Upper lobe of left lung (tissue), 6 donors: ENCODE measurements at regions not wholly inside any gene's neighbourhood (a gene's known extent, or its start where the extent isn't known, plus 50 kb on each side); places are given as distances from the start of the nearest gene placed in this dataset.

ENCODE experiments used
- ATAC-seq, 2 donors: fragments of 200-7000 bp; cut with Tn5 transposase; one replicate each; pipeline ENCODE4 v1.9.1; 2022; ENCODE audit warnings: mild to moderate bottlenecking in 2 of 2, moderate library complexity in 2 of 2; ENCODE audit not compliant: low FRiP score in 2 of 2
- DNase-seq, 2 donors: peaks; one replicate each; pipeline ENCODE4 v3.0.0-alpha.2; 2019 to 2020
- H3K27ac ChIP-seq, 4 donors: fragments of 200-600 bp; sonication (generic); one replicate each; pipeline ENCODE4 v1.5.1; 2016 to 2019
- H3K27me3 ChIP-seq, 4 donors: fragments of 200-600 bp; sonication (generic); one replicate each; pipeline ENCODE4 v1.5.1; 2017 to 2019
- H3K36me3 ChIP-seq, 4 donors: fragments of 200-600 bp; sonication (generic); one replicate each; pipeline ENCODE4 v1.5.1; 2016 to 2019
- H3K4me1 ChIP-seq, 4 donors: fragments of 200-600 bp; sonication (generic); one replicate each; pipeline ENCODE4 v1.5.1; 2018 to 2019
- H3K4me3 ChIP-seq, 4 donors: fragments of 200-600 bp; sonication (generic); one replicate each; pipeline ENCODE4 v1.5.1; 2017 to 2019; ENCODE audit warnings: mild to moderate bottlenecking in 2 of 4, moderate library complexity in 1 of 4
- H3K9me3 ChIP-seq, 4 donors: fragments of 200-600 bp; sonication (generic); one replicate each; pipeline ENCODE4 v1.5.1; 2018 to 2019
- EP300 ChIP-seq, 4 donors: sonication (generic); formaldehyde crosslinking; IDR thresholded peaks; one replicate each; pipeline ENCODE4 v1.5.1; 2017; ENCODE audit warnings: antibody characterized with exemption in 4 of 4, control low read depth in 2 of 4
- POLR2A ChIP-seq, 4 donors: fragments of 450-650 bp; IDR thresholded peaks; one replicate each; pipeline ENCODE4 v1.5.1; 2016 to 2017; ENCODE audit warnings: antibody characterized with exemption in 4 of 4, mild to moderate bottlenecking in 2 of 4
- POLR2AphosphoS5 ChIP-seq, 2 donors: sonication (generic); formaldehyde crosslinking; IDR thresholded peaks; one replicate each; pipeline ENCODE4 v1.5.1; 2017; ENCODE audit warnings: antibody characterized with exemption in 2 of 2
- WGBS, 2 donors: methylation state at CpG; one replicate each; pipeline ENCODE4 v1.1.5; 2017 to 2018; 5-methylcytosine and 5-hydroxymethylcytosine counted together
- TF ChIP-seq, protein P1 (sequence below), 6 experiments: fragments of 450-650 bp in 4 of 6; fragments of 200-600 bp in 2 of 6; sonication (generic) in 2 of 6; IDR thresholded peaks; one replicate each; pipeline ENCODE4 v1.5.1; 2016 to 2019; ENCODE audit warnings: antibody characterized with exemption in 6 of 6
- donor health status: DM: no; HTN: no; CAD: no; lungs with moderate emphysema.
- donor health status: DM: no; HTN: yes; CAD: no; lungs with severe emphysema.

GRCh38 chr1:80056179-80056578 lies 1049.6 kb upstream of the ADGRL4 start:
- DNase-seq (no peak), ATAC-seq (no peak)
- Histone ChIP-seq H3K4me1 (no peaks in the 10 kb centered on the region), H3K9me3 (no peaks in the 10 kb centered on the region), H3K36me3 (no peaks in the 10 kb centered on the region), H3K4me3 (no peak overlapping the region), H3K27ac (no peak overlapping the region), H3K27me3 (no peaks in the 10 kb centered on the region)
- TF ChIP-seq POLR2A (IDR thresholded peaks at IDR 0.05) (no peak), POLR2AphosphoS5 (IDR thresholded peaks at IDR 0.05) (no peak), EP300 (IDR thresholded peaks at IDR 0.05) (no peak)
- TF ChIP-seq, protein P1, sequence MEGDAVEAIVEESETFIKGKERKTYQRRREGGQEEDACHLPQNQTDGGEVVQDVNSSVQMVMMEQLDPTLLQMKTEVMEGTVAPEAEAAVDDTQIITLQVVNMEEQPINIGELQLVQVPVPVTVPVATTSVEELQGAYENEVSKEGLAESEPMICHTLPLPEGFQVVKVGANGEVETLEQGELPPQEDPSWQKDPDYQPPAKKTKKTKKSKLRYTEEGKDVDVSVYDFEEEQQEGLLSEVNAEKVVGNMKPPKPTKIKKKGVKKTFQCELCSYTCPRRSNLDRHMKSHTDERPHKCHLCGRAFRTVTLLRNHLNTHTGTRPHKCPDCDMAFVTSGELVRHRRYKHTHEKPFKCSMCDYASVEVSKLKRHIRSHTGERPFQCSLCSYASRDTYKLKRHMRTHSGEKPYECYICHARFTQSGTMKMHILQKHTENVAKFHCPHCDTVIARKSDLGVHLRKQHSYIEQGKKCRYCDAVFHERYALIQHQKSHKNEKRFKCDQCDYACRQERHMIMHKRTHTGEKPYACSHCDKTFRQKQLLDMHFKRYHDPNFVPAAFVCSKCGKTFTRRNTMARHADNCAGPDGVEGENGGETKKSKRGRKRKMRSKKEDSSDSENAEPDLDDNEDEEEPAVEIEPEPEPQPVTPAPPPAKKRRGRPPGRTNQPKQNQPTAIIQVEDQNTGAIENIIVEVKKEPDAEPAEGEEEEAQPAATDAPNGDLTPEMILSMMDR (IDR thresholded peaks at IDR 0.05): no peak

DNA sequence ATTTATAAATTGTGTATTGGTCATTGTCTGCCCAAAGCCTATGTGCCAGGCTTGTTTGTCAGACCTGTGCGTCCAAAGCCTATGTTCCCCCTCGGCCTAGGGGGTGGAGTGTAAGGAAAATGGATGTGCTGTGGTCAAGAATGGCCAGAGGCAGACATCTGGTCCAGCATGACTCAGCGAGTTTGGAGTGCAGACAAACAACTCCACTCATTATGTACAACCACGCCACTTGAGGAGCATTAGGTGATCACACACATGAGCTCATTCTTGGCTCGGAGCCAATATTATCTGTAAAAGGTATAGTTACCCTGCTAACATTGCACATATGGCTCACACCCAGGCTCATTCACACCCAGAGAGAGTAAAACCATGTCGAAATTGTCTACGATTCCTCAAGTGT lies 1047.6 kb upstream of the ADGRL4 start:
- Histone ChIP-seq H3K4me1 (no peaks in the 10 kb centered on the region), H3K9me3 (no peaks in the 10 kb centered on the region), H3K27me3 (no peaks in the 10 kb centered on the region), H3K4me3 (no peak overlapping the region), H3K36me3 (no peaks in the 10 kb centered on the region), H3K27ac (no peak overlapping the region)
- ATAC-seq (peak; percentile 26 to 35), DNase-seq (peak in 1 of 2 donors; percentile 39)
- 70 to 87% methylated on average over 7 of the region's 7 CpGs for WGBS, 2 donors
- no peak for TF ChIP-seq POLR2A (IDR thresholded peaks at IDR 0.05)
- TF ChIP-seq POLR2AphosphoS5 (IDR thresholded peaks at IDR 0.05): no peak
- TF ChIP-seq, protein P1 (IDR thresholded peaks at IDR 0.05): no peak
- no peak for TF ChIP-seq EP300 (IDR thresholded peaks at IDR 0.05)

DNA sequence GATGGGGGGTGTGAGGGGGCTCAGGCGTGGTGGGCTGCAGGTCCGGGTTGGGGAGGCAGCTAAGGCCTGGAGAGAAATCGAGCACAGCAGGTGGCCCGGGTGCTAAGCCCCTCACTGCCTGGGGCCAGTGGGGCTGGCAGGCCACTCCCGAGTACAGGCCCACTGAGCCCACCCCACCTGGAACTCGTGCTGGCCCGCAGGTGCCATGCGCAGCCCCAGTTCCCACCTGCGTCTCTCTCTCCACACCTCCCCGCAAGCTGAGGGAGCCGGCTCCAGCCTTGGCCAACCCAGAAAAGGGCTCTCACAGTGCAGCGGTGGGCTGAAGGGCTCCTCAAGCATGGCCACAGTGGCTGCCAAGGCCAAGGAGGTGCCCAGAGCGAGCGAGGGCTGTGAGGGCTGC lies 1047.1 kb upstream of the ADGRL4 start:
- ATAC-seq (peak; percentile 6 to 15), DNase-seq (peak in 1 of 2 donors; percentile 73)
- Histone ChIP-seq H3K27me3 (no peaks in the 10 kb centered on the region), H3K27ac (no peak overlapping the region), H3K36me3 (no peaks in the 10 kb centered on the region), H3K4me1 (no peaks in the 10 kb centered on the region), H3K4me3 (no peak overlapping the region), H3K9me3 (no peaks in the 10 kb centered on the region)
- TF ChIP-seq POLR2AphosphoS5 (IDR thresholded peaks at IDR 0.05): no peak
- TF ChIP-seq, protein P1 (IDR thresholded peaks at IDR 0.05): no peak
- TF ChIP-seq POLR2A (IDR thresholded peaks at IDR 0.05): no peak
- TF ChIP-seq EP300 (IDR thresholded peaks at IDR 0.05): no peak
- WGBS, 2 donors: 77 to 90% methylated on average over 6 to 12 of the region's 14 CpGs

DNA sequence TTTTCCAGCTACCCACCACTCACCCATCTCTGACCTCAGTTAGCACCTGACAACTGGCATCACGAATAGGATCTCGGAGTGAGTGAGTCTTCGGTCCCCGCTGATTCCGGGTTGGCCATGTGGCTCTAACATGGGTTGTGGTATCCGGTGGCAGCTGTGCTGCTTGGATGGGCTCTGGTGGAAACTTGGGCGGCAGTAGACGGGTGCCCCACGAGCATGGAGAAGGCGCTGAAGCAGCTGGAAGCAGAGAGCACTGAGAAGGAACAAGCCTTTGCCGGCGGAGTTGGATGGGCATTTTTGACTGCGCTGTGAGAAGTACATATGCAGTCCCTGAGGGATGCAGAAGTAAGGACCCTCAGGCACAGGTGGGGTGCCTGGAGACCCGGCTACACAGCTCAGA lies 1044.0 kb upstream of the ADGRL4 start:
- Histone ChIP-seq H3K27ac (no peak overlapping the region), H3K9me3 (no peaks in the 10 kb centered on the region), H3K4me3 (no peak overlapping the region), H3K36me3 (no peaks in the 10 kb centered on the region), H3K4me1 (no peaks in the 10 kb centered on the region), H3K27me3 (no peaks in the 10 kb centered on the region)
- WGBS, 2 donors: 94 to 97% methylated on average over 14 of the region's 14 CpGs
- TF ChIP-seq, protein P1 (IDR thresholded peaks at IDR 0.05): no peak
- DNase-seq (peak in 1 of 2 donors; percentile 36), ATAC-seq (no peak)

DNA sequence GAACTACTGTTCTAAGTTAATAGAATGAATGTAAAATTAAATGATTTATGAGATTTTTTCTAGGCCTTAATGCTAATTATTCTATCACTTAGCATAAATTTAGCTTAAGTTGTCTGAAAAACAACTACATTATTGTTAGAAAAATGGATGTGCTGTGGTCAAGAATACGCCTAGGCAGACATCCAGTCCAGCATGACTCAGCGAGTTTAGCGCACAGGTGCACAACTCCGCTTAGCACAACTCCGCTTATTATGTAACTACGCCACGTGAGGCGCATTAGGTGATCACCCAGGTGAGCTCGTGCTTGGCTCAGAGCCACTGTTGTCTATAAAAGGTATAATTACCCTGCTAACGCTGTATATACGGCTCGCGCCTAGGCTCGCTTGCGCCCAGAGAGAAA lies 1043.6 kb upstream of the ADGRL4 start:
- Histone ChIP-seq H3K4me3 (no peak overlapping the region), H3K27me3 (no peaks in the 10 kb centered on the region), H3K9me3 (no peaks in the 10 kb centered on the region), H3K27ac (no peak overlapping the region), H3K36me3 (no peaks in the 10 kb centered on the region), H3K4me1 (no peaks in the 10 kb centered on the region)
- no peak for DNase-seq
- WGBS, 2 donors: 94 to 95% methylated on average over 15 of the region's 15 CpGs
- ATAC-seq: no peak
- TF ChIP-seq POLR2A (IDR thresholded peaks at IDR 0.05) (no peak), EP300 (IDR thresholded peaks at IDR 0.05) (no peak), POLR2AphosphoS5 (IDR thresholded peaks at IDR 0.05) (no peak)
- TF ChIP-seq, protein P1 (IDR thresholded peaks at IDR 0.05): no peak
